ENCODE measurements at regions not wholly inside any gene's neighbourhood (a gene's known extent, or its start where the extent isn't known, plus 50 kb on each side); places are given as distances from the start of the nearest gene placed in this dataset.

GRCh38 chr11:134604886-134605285 is 192.8 kb upstream of the B3GAT1 start:
- TF ChIP-seq CTCF (IDR thresholded peaks at IDR 0.05) (no peak), POLR2A (IDR thresholded peaks at IDR 0.05) (no peak), POLR2AphosphoS5 (IDR thresholded peaks at IDR 0.05) (no peak)

Measured in sigmoid colon (tissue), 4 donors.